Stimulated activated CD8-positive, alpha-beta memory T cell treated with anti-CD3 and anti-CD28 coated beads, Interleukin-4, amount 100 ng/mL, for 24 hours (primary cell): ENCODE measurements at regions not wholly inside any gene's neighbourhood (a gene's known extent, or its start where the extent isn't known, plus 50 kb on each side); places are given as distances from the start of the nearest gene placed in this dataset.
"Not testable (repeated sequence)": the region's sequence is repeated elsewhere in the genome, so short reads cannot be mapped to it uniquely, and the experiment has no call there.

Experiments
- DNase-seq: peaks from one replicate; pipeline ENCODE4 v3.0.0-alpha.2; 2020; ENCODE audit warnings: low read depth

DNA sequence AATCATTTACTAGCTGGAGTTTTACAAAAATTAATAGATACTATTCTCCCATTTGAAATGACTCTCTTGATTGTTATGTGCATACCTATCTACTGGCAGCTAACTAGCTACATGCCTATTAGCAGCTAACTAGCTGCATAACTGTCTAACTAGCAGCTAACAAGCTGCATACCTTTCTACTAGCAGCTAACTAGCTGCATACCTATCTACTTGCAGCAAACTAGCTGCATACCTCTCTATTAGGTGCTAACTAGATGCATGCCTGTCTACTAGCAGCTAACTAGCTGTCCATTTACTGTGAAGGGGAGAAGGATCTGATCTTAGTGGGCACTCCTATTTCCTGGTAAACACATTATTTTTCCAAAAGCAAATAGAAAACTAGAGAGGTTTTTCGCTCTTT lies 439.4 kb upstream of the PFKP start:
- DNase-seq: no peak

DNA sequence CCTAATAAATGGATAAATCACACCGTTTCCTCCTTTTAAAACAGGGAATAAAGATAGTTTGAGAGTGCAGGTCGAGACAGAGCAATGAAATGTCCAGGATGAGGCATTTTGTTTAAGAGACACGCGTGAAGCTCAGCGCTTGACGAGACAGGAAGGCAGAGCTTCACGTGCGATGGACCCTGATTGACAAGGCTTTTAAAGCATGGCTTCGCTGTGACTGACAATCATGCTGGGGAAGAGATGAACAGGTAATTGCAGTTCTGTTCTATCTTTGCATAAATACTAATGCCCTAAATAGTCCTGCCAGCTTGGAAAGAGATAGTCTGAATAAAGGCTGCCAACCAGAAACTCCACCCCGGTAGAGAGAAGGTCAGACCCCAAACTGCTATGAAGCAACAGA lies 442.3 kb upstream of the PFKP start:
- no peak for DNase-seq

- DNase-seq: no peak
Measured at GRCh38 chr10:2623675-2624274, 443.6 kb upstream of the PFKP start.

DNA sequence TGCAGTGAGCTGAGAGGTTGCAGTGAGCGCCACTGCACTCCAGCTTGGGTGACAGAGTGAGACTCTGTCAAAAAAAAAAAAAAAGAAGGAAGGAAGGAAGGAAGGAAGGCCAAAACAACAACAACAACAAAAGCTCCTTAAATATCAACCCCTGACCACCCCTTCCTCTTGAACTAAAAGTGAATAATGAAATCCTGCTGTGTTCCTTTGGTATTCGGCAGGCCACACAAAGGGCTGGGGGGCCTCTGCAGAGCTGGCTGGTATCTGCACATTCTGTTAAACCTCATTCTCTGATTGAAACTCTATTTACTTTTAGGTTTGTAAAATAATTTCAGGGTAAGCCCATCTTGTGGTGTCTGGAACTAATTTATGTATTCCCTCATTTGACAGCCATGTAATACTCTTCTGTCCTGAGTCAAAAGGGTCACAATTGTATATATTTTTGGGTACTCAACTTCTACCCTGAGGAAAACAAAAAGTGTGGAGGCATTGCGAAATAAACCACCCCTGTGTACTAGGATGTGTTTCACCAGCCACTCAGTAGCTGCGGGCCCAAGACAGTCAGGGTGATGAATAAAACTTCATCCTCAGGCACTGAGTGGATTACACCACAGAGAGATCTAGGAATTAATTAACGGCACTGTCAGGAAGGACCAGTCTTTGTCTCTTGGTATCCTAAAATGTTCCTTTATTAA lies 446.4 kb upstream of the PFKP start:
- no peak for DNase-seq

DNA sequence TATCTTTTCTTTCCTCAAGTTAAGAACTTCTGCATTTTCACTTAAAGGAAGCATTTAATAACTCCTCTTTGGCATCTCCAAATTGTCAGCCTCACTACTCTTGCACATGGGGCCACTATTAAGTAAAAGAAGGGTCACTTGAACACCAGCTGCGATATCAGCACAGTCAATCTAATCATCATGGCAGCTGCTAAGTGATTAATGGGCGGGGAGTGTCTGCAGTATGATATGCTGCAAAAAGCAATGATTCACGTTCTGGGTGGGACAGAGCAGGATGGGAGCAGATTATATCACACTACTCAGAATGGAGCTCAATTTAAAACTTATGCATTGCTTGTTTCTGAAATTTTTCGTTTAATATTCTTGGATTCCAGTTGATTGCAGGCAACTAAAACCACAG lies 447.4 kb upstream of the PFKP start:
- DNase-seq: no peak

DNA sequence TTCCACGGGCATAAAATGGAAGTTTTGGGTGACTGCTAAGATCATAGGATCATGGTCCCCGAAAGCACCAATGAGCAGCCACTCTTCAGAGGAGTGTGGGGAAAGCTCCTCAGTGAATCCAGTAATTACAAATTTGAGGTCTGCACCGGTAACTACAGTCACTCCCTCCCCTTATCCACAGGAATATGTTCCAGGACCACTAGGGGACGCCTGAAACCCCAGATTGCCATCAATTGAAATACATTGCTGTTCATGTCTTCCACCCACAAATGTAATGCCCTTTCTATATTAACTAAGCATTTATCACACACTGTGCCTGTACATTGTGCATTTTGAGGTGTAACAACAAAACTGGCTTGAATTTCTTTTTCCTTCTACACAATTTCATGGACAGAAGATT lies 447.9 kb upstream of the PFKP start:
- DNase-seq: no peak

- DNase-seq: no peak
Measured at GRCh38 chr10:2618690-2619089, 448.7 kb upstream of the PFKP start.

GRCh38 chr10:2616215-2616614 lies 451.1 kb upstream of the PFKP start:
- no peak for DNase-seq

- no peak for DNase-seq
Measured at GRCh38 chr10:2611603-2612002, 455.7 kb upstream of the PFKP start.

DNA sequence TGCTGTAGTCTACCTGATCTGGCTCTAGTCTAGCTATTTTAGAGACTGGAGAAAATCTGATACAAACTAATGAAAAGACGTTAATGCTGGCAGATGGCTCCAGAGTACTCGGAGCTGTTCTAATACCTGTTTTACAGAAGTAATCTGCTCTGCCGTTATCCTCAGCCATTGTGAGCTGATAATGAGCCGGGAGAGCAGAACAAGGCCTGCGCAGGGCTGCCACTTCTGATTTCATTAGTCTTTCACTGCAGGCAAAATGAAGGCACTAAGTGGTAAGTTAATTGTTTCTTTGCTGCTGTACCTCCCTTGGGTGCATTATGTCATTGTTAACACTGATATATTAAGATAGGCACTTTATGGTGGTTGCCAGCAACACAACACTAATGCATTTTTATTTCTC lies 456.4 kb upstream of the PFKP start:
- no peak for DNase-seq

DNA sequence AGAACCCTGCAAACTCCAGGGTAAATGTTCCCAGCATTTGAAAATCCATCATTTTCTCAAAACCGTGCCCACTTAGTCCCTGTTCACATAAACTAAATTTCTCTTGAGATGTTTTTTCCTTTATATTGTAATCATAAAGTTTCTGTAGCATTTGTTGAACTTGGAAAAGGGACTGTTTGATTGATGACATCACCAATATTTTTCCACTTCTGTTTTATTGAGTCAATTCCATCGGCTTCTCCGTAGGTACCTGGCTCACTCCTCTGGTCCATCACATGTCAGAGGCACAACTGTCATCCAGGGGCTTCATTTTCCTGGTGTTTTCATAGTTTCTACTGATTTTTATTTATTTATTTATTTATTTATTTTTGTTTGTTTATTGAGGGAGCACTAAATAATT lies 462.5 kb upstream of the PFKP start:
- DNase-seq: no peak

- DNase-seq: no peak
Measured at GRCh38 chr10:2599571-2599970, 467.8 kb upstream of the PFKP start.

- DNase-seq: no peak
Measured at GRCh38 chr10:2592360-2593160, 474.8 kb upstream of the PFKP start.

GRCh38 chr10:2589196-2589595 lies 478.2 kb upstream of the PFKP start:
- no peak for DNase-seq

- no peak for DNase-seq
Measured at GRCh38 chr10:2584385-2584784, 483.0 kb upstream of the PFKP start.

DNA sequence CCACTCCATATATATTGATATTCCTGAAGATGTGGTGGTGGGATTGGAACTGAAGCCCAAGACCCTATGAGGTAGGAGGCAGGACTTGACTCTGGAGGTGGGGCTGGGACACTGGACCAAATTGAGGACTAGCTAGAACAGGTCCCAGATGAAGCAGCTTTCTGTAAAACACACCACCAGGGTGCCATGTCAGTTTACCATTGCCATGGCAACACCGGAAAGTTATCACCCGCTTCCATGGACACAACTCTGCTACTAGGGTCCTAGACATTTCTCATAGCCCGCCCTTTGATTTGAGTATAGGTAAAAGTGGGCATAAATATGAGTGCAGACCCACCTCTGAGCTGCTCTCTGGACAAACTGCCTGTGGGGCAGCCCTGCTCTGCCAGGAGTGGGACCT lies 490.5 kb upstream of the PFKP start:
- DNase-seq: no peak

- DNase-seq: no peak
Measured at GRCh38 chr10:2575460-2575859, 491.9 kb upstream of the PFKP start.

- no peak for DNase-seq
Measured at GRCh38 chr10:2572611-2573010, 494.7 kb upstream of the PFKP start.

DNA sequence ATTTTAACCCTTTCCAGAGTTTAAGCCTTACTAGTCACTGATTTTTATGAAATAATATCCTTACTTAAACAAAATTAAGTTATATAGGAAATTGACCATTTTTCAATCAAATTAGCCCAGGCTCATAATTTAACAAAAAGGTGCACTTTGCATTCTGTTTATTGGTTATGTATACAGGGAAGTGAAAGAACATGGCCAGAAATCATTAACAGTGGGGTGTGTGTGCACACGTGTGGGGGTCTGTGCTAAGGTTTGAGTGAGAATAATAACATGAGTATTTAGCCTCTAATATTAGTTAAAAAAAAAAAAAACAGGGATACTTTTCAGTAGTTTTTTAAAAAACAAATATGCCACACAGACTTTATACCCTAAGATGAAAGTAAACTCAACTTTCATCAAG lies 510.5 kb upstream of the PFKP start:
- DNase-seq: no peak

GRCh38 chr10:2548071-2548470 lies 519.3 kb upstream of the PFKP start:
- DNase-seq: no peak

- DNase-seq: no peak
Measured at GRCh38 chr10:2547606-2548005, 519.7 kb upstream of the PFKP start.

- DNase-seq: not testable (repeated sequence)
Measured at GRCh38 chr10:2546894-2547293, 520.5 kb upstream of the PFKP start.

DNA sequence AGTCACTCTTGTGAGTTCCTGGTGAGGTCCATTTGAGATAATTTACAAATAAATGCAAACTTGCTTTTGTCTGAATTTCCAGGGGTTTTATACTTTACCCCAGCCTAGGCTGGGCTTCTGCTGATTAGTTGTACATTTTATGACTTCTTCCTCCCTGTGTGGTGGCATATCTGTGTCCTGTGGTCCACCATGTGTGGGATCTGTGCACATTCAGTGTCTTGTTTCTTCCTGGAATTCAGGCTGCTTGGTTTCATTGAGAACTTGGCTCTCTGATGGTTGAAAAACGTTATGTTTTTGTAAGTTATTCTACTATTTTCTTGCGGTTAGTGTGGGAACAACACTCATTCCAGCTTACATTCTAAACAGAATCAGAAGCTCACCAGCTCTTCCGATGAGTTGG lies 523.4 kb upstream of the PFKP start:
- no peak for DNase-seq
